Trophoblast cell (in vitro differentiated cells and primary cell): ENCODE measurements at regions not wholly inside any gene's neighbourhood (a gene's known extent, or its start where the extent isn't known, plus 50 kb on each side); places are given as distances from the start of the nearest gene placed in this dataset.

ENCODE experiments used
- DNase-seq, 2 donors: peaks; one replicate each; pipeline ENCODE4 v3.0.0-alpha.2; 2016
- H2AFZ ChIP-seq: 2 replicates; pipeline ENCODE4 v1.6.1; 2013; ENCODE audit warnings: low read length, moderate library complexity, mild to moderate bottlenecking; ENCODE audit not compliant: insufficient read depth, poor library complexity
- H2AK5ac ChIP-seq: 2 replicates; pipeline ENCODE4 v1.6.1; 2013; ENCODE audit warnings: mild to moderate bottlenecking, low read length
- H2BK120ac ChIP-seq: 2 replicates; pipeline ENCODE4 v1.6.1; 2013; ENCODE audit warnings: low read length, mild to moderate bottlenecking, moderate library complexity; ENCODE audit not compliant: insufficient read depth, poor library complexity
- H2BK12ac ChIP-seq: 2 replicates; pipeline ENCODE4 v1.6.1; 2013; ENCODE audit warnings: mild to moderate bottlenecking, low read length, moderate library complexity
- H2BK5ac ChIP-seq: 2 replicates; pipeline ENCODE4 v1.6.1; 2013; ENCODE audit warnings: low read length, low read depth, moderate library complexity, mild to moderate bottlenecking; ENCODE audit not compliant: poor library complexity
- H3K14ac ChIP-seq: 2 replicates; pipeline ENCODE4 v1.6.1; 2013; ENCODE audit warnings: mild to moderate bottlenecking, low read length
- H3K18ac ChIP-seq: 2 replicates; pipeline ENCODE4 v1.6.1; 2013; ENCODE audit warnings: mild to moderate bottlenecking, low read length
- H3K23ac ChIP-seq: 2 replicates; pipeline ENCODE4 v1.6.1; 2013; ENCODE audit warnings: low read length
- H3K27ac ChIP-seq: 2 replicates; pipeline ENCODE4 v1.5.1; 2013; ENCODE audit warnings: low read depth, mild to moderate bottlenecking, inconsistent platforms, low read length, moderate library complexity
- H3K27me3 ChIP-seq: 2 replicates; pipeline ENCODE4 v1.6.1; 2013; ENCODE audit warnings: inconsistent platforms, mild to moderate bottlenecking, low read length, moderate library complexity; ENCODE audit not compliant: insufficient read depth
- H3K36me3 ChIP-seq, 2 experiments: 1 replicate in 1 of 2; 2 replicates in 1 of 2; pipeline ENCODE4 v1.6.1; 2013; ENCODE audit warnings: low read length in 2 of 2, mild to moderate bottlenecking in 2 of 2, moderate library complexity in 1 of 2; ENCODE audit not compliant: insufficient read depth in 2 of 2, control insufficient read depth in 1 of 2
- H3K4ac ChIP-seq: 2 replicates; pipeline ENCODE4 v1.6.1; 2013; ENCODE audit warnings: low read depth, mild to moderate bottlenecking, low read length, moderate library complexity
- H3K4me1 ChIP-seq, 2 experiments: 1 replicate in 1 of 2; 2 replicates in 1 of 2; pipeline ENCODE4 v1.6.1; 2013; ENCODE audit warnings: low read length in 2 of 2, mild to moderate bottlenecking in 2 of 2, moderate library complexity in 1 of 2; ENCODE audit not compliant: insufficient read depth in 2 of 2, control insufficient read depth in 1 of 2
- H3K4me2 ChIP-seq: 2 replicates; pipeline ENCODE4 v1.6.1; 2013; ENCODE audit warnings: inconsistent platforms, mild to moderate bottlenecking, low read length, moderate library complexity
- H3K4me3 ChIP-seq: 2 replicates; pipeline ENCODE4 v1.5.1; 2013; ENCODE audit warnings: mild to moderate bottlenecking, low read depth, low read length, inconsistent platforms
- H3K79me1 ChIP-seq: one replicate; pipeline ENCODE4 v1.6.1; 2013; ENCODE audit warnings: low read length
- H3K79me2 ChIP-seq: 2 replicates; pipeline ENCODE4 v1.6.1; 2013; ENCODE audit warnings: low read length, mild to moderate bottlenecking; ENCODE audit not compliant: control insufficient read depth, insufficient read depth, poor library complexity
- H3K9ac ChIP-seq: 2 replicates; pipeline ENCODE4 v1.6.1; 2013; ENCODE audit warnings: mild to moderate bottlenecking, low read length
- H3K9me3 ChIP-seq: 2 replicates; pipeline ENCODE4 v1.6.1; 2013; ENCODE audit warnings: low read depth, mild to moderate bottlenecking, control low read depth, inconsistent platforms, low read length; ENCODE audit not compliant: insufficient read depth
- H4K12ac ChIP-seq: 2 replicates; pipeline ENCODE4 v1.6.1; 2013; ENCODE audit warnings: low read depth, mild to moderate bottlenecking, low read length, moderate library complexity
- H4K8ac ChIP-seq: 2 replicates; pipeline ENCODE4 v1.6.1; 2013; ENCODE audit warnings: low read depth, mild to moderate bottlenecking, low read length, moderate library complexity
- H4K91ac ChIP-seq: one replicate; pipeline ENCODE4 v1.6.1; 2013; ENCODE audit warnings: low read depth, mild to moderate bottlenecking, low read length, moderate library complexity
- WGBS: extraction: QIAGEN DNeasy Blood & Tissue Kit; methylation state at CpG from one replicate; pipeline ENCODE4 v1.1.7; 2013; ENCODE audit warnings: missing lambda C conversion rate; ENCODE audit not compliant: insufficient read length, insufficient coverage; ENCODE audit errors: extremely low coverage; 5-methylcytosine and 5-hydroxymethylcytosine counted together

DNA sequence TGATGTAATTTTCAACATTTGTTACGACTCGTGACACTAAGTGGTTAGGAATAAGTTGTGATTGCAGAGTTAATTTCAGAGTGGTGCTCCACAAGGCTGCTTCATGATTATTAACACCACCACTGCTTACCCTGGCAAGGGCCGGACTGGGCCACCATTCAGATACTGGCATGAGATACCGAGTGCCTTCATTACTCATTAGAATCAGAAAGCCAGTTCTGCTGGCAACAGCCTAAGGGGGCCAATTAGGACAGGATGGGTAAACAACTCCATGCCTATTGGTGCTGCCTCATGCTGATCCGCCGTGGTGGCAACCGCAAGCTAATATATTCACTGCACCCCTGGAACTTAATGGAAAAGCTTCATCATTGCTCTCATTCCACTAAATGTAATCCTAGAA is 575.1 kb downstream of the EFNB2 start:
- Histone ChIP-seq H2BK120ac (no peak overlapping the region), H3K14ac (no peak overlapping the region), H3K27ac (no peak overlapping the region), H4K91ac (no peak overlapping the region), H2BK12ac (no peak overlapping the region), H4K12ac (no peak overlapping the region), H2AFZ (no peak overlapping the region), H3K9me3 (no peaks in the 10 kb centered on the region), H3K9ac (no peak overlapping the region), H3K4me3 (no peak overlapping the region), H3K4me2 (no peak overlapping the region), H3K36me3 (no peaks in the 10 kb centered on the region), H3K23ac (no peak overlapping the region), H4K8ac (no peak overlapping the region), H3K4me1 (no peaks in the 10 kb centered on the region), H3K18ac (no peak overlapping the region), H3K79me2 (no peaks in the 10 kb centered on the region), H2BK5ac (no peak overlapping the region), H3K79me1 (no peaks in the 10 kb centered on the region), H3K27me3 (no peaks in the 10 kb centered on the region), H3K4ac (no peak overlapping the region), H2AK5ac (no peak overlapping the region)
- WGBS, result no CpG with 5 or more reads among the region's 7 CpGs
- DNase-seq, result no peak

- Histone ChIP-seq H3K23ac (no peak overlapping the region), H3K18ac (no peak overlapping the region), H3K4me3 (no peak overlapping the region), H3K27ac (no peak overlapping the region), H2AK5ac (no peak overlapping the region), H4K12ac (no peak overlapping the region), H3K4me2 (no peak overlapping the region), H3K14ac (no peak overlapping the region), H2BK120ac (no peak overlapping the region), H3K36me3 (no peaks in the 10 kb centered on the region), H2BK5ac (no peak overlapping the region), H3K4ac (no peak overlapping the region), H3K27me3 (no peaks in the 10 kb centered on the region), H3K79me2 (no peaks in the 10 kb centered on the region), H4K91ac (no peak overlapping the region), H3K79me1 (no peaks in the 10 kb centered on the region), H2AFZ (no peak overlapping the region), H3K9me3 (no peaks in the 10 kb centered on the region), H3K9ac (no peak overlapping the region), H2BK12ac (no peak overlapping the region), H3K4me1 (no peaks in the 10 kb centered on the region), H4K8ac (no peak overlapping the region)
- no peak for DNase-seq
- no CpG with 5 or more reads among the region's 6 CpGs for WGBS
Measured at GRCh38 chr13:105959876-105960275, 575.6 kb downstream of the EFNB2 start.

DNA sequence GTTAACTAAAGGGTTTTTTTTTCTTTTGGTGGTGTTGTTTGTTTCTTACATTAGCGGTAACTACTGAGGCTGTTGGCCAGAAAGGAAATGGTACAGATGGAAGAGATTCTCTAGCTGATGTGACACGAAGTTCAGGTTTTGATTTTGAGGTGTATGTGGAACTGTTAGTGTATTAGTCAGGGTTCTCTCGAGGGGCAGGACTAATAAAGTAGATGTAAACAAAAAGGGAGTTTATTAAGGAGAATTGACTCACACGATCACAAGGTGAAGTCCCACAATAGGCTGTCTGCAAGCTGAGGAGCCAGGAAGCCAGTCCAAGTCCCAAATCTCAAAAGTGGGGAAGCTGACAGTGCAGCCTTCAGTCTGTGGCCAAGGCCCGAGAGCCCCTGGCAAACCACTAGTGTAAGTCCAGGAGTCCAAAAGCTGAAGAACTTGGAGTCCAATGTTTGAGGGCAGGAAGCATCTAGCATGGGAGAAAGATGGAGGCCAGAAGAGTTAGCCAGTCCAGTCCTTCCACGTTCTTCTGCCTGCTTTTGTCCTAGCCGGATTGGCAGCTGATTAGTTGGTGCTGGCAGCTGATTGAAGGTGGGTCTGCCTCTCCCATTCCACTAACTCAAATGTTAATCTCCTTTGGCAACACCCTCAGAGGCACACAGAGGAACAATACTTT is 577.6 kb downstream of the EFNB2 start:
- H2BK5ac ChIP-seq, result no peak overlapping the region
- no peak overlapping the region for H3K4ac ChIP-seq
- no peak overlapping the region for H2AK5ac ChIP-seq
- H4K91ac ChIP-seq, result no peak overlapping the region
- H4K12ac ChIP-seq, result no peak overlapping the region
- no peak overlapping the region for H3K18ac ChIP-seq
- no peak overlapping the region for H3K14ac ChIP-seq
- H3K79me2 ChIP-seq, result no peaks in the 10 kb centered on the region
- no peak for DNase-seq
- no peak overlapping the region for H4K8ac ChIP-seq
- no peaks in the 10 kb centered on the region for H3K79me1 ChIP-seq
- no peak overlapping the region for H2BK120ac ChIP-seq
- no peaks in the 10 kb centered on the region for H3K9me3 ChIP-seq
- H3K27me3 ChIP-seq, result no peaks in the 10 kb centered on the region
- no peaks in the 10 kb centered on the region for H3K36me3 ChIP-seq
- H3K27ac ChIP-seq, result no peak overlapping the region
- no peak overlapping the region for H3K9ac ChIP-seq
- no peaks in the 10 kb centered on the region for H3K4me1 ChIP-seq
- H3K4me2 ChIP-seq, result no peak overlapping the region
- no peak overlapping the region for H2AFZ ChIP-seq
- H2BK12ac ChIP-seq, result no peak overlapping the region
- no CpG with 5 or more reads among the region's 7 CpGs for WGBS
- H3K23ac ChIP-seq, result no peak overlapping the region
- H3K4me3 ChIP-seq, result no peak overlapping the region

- Histone ChIP-seq H2AK5ac (no peak overlapping the region), H3K27me3 (no peaks in the 10 kb centered on the region), H2BK5ac (no peak overlapping the region), H4K91ac (no peak overlapping the region), H3K4me1 (no peaks in the 10 kb centered on the region), H3K23ac (no peak overlapping the region), H3K79me2 (no peaks in the 10 kb centered on the region), H2AFZ (no peak overlapping the region), H3K4me2 (no peak overlapping the region), H3K9ac (no peak overlapping the region), H2BK12ac (no peak overlapping the region), H4K12ac (no peak overlapping the region), H3K14ac (no peak overlapping the region), H4K8ac (no peak overlapping the region), H3K79me1 (no peaks in the 10 kb centered on the region), H3K9me3 (no peaks in the 10 kb centered on the region), H2BK120ac (no peak overlapping the region), H3K4me3 (no peak overlapping the region), H3K4ac (no peak overlapping the region), H3K27ac (no peak overlapping the region), H3K18ac (no peak overlapping the region), H3K36me3 (no peaks in the 10 kb centered on the region)
- DNase-seq, result peak in 1 of 2 donors; percentile 50
- no CpG with 5 or more reads among the region's 6 CpGs for WGBS
Measured at GRCh38 chr13:105956921-105957320, 578.5 kb downstream of the EFNB2 start.
